ENCODE measurements at regions not wholly inside any gene's neighbourhood (a gene's known extent, or its start where the extent isn't known, plus 50 kb on each side); places are given as distances from the start of the nearest gene placed in this dataset.

DNA sequence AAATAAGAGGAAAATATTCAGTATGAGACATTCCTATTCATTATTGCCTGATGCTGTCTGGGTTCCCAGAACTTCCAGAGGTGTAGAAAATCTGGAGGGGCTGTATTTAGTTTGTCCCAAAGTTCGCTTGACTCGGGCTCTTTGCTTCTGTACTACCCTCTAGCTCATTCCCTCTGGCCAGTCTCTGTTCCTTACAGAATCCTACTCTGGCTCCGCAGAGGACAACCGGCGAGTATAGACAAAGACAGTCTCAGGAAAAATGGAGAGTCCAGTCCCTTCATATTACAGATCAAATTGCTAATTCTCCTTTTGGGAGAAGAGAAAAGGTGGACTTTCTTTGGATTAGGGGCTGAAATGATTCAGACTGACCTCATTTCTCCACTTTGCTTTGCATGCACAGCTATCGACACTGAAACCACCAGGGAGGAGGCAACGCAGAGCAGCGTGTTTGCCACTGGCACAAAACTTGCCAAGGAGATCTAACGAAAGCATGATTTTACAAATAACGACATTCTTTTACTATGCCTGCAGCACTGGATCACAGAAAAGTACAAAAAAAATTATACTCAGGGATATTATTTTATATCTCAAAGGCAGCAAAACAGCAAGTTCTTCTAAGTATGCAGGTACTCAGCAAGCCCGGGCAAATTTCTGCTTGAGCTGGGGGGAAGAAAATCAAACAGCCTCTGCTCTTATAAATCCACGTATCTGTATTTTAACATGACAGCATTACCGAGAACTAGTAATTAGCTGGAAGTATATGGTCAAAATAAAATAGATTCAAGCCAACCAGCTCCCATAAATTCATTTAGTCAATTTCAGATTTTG is 279.7 kb downstream of the NPR3 start:
- TF ChIP-seq YY1 (IDR thresholded peaks at IDR 0.05; ENCODE audit: insufficient read depth, insufficient read length), result no peak
- no peak for TF ChIP-seq SUZ12 (IDR thresholded peaks at IDR 0.05; ENCODE audit: extremely low read depth, insufficient read depth, insufficient read length)
